Breast epithelium (tissue), 3 donors: ENCODE measurements at regions not wholly inside any gene's neighbourhood (a gene's known extent, or its start where the extent isn't known, plus 50 kb on each side); places are given as distances from the start of the nearest gene placed in this dataset.

Experiments used
- POLR2A ChIP-seq: fragments of 450-650 bp; IDR thresholded peaks from one replicate; pipeline ENCODE4 v1.6.1; 2016; ENCODE audit warnings: antibody characterized with exemption, mild to moderate bottlenecking, moderate library complexity
- POLR2AphosphoS5 ChIP-seq, 3 donors: sonication (generic); formaldehyde crosslinking; IDR thresholded peaks; one replicate each; pipeline ENCODE4 v1.6.1; 2017; ENCODE audit warnings: antibody characterized with exemption in 3 of 3

DNA sequence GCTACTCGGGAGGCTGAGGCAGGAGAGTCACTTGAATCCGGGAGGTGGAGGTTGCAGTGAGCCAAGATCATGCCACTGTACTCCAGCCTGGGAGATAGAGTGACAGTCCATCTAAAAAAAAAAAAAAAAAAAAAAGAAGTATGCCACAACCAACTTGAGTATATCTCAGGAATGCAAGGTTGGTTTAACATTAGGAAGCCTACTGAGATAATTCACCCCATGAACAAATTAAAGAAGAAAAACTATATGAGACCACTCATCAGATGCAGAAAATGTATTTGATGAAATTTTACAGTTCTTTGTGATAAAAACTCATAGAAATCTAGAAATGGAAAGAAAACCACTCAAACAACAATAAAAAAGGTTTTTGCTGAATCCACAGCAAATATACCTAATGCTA, 373.8 kb downstream of the LMO4 start:
- TF ChIP-seq POLR2AphosphoS5 (IDR thresholded peaks at IDR 0.05), result no peak
- TF ChIP-seq POLR2A, result no peak
